Activated naive CD8-positive, alpha-beta T cell treated with anti-CD3 and anti-CD28 coated beads, Interleukin-2, amount 10 ng/mL, durations not matched to agents 7 days and 5 days (primary cell): ENCODE measurements at regions not wholly inside any gene's neighbourhood (a gene's known extent, or its start where the extent isn't known, plus 50 kb on each side); places are given as distances from the start of the nearest gene placed in this dataset.

Experiments used
- ATAC-seq: fragments of 150-1000 bp; cut with Tn5 transposase; one replicate; pipeline ENCODE4 v1.10.0; 2021; ENCODE audit warnings: low read depth, moderate library complexity
- POLR2A ChIA-PET: fragments of 350-600 bp; sonication (Branson Sonifier 250); formaldehyde crosslinking; loops from one replicate; lab custom pipeline; 2021; ENCODE audit warnings: antibody characterized with exemption; lab: Charles Lee
- DNase-seq: peaks from one replicate; pipeline ENCODE4 v3.0.0; 2021
- H3K27ac Mint-ChIP-seq: one replicate; pipeline ENCODE4 v1.8.0; 2022; ENCODE audit warnings: mild to moderate bottlenecking, mixed read lengths
- H3K27me3 Mint-ChIP-seq: one replicate; pipeline ENCODE4 v1.8.0; 2022; ENCODE audit warnings: mild to moderate bottlenecking, moderate library complexity, mixed read lengths
- H3K36me3 Mint-ChIP-seq: one replicate; pipeline ENCODE4 v1.8.0; 2021; ENCODE audit warnings: mild to moderate bottlenecking, mixed read lengths
- H3K4me1 Mint-ChIP-seq: one replicate; pipeline ENCODE4 v1.8.0; 2021; ENCODE audit warnings: mixed read lengths
- H3K4me3 Mint-ChIP-seq: one replicate; pipeline ENCODE4 v1.8.0; 2022; ENCODE audit warnings: mild to moderate bottlenecking, moderate library complexity, mixed read lengths
- H3K9me3 Mint-ChIP-seq: one replicate; pipeline ENCODE4 v1.8.0; 2021; ENCODE audit warnings: mixed read lengths

DNA sequence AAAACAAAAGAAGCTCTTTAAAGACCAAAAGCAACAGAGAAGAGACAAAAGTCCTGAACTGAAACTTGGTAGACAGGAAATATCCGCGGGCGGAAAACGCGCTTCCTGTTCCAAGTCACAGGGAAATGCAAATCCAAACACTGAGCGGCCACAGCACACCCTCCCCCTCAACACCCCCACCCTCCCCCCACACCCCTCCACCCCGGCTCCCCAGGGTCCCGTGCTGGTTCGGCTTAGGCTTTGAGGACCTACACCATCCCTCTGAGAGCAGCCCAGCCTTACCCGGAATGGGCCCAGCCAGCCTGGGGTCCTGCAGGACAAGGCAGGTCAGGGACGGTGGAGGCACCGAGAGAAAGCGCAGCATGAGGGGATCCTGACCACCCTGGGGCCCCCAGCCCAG, 160.4 kb downstream of the BRD1 start:
- POLR2A ChIA-PET, result no interaction called here
- ATAC-seq, result no peak

GRCh38 chr22:49666146-49666809, 161.4 kb downstream of the BRD1 start:
- POLR2A ChIA-PET, result interaction anchor here (0.8 kb wide), 1 partner anchor 10 kb away, joined by 3 read pairs; no protein-coding TSS in a partner anchor
- Mint-ChIP-seq H3K27ac (peak overlapping the region; percentile 82), H3K36me3 (no peaks in the 10 kb centered on the region), H3K4me3 (peak overlapping the region; percentile 76), H3K9me3 (no peaks in the 10 kb centered on the region), H3K4me1 (peaks cover 16% of the 10 kb centered on the region), H3K27me3 (peaks cover 23% of the 10 kb centered on the region)
- DNase-seq (no peak), ATAC-seq (no peak)

More for the DNA sequence above, 160.4 kb downstream of the BRD1 start:
- Mint-ChIP-seq H3K36me3 (no peaks in the 10 kb centered on the region), H3K27ac (peak overlapping the region; percentile 82), H3K4me1 (peaks cover 17% of the 10 kb centered on the region), H3K27me3 (peaks cover 31% of the 10 kb centered on the region), H3K4me3 (peak overlapping the region; percentile 76), H3K9me3 (no peaks in the 10 kb centered on the region)
- DNase-seq, result no peak

- H3K36me3 Mint-ChIP-seq, result no peaks in the 10 kb centered on the region
- no peak overlapping the region for H3K27ac Mint-ChIP-seq
- ATAC-seq (no peak), DNase-seq (peak; percentile 16)
- no peak overlapping the region for H3K4me3 Mint-ChIP-seq
- POLR2A ChIA-PET, result no interaction called here
- H3K27me3 Mint-ChIP-seq, result peaks cover 17% of the 10 kb centered on the region
- peaks cover 12% of the 10 kb centered on the region for H3K4me1 Mint-ChIP-seq
- H3K9me3 Mint-ChIP-seq, result no peaks in the 10 kb centered on the region
These were observed 162.8 kb downstream of the BRD1 start for GRCh38 chr22:49664891-49665290.

- Mint-ChIP-seq H3K4me1 (peaks cover 12% of the 10 kb centered on the region), H3K27ac (no peak overlapping the region), H3K36me3 (no peaks in the 10 kb centered on the region), H3K4me3 (no peak overlapping the region), H3K27me3 (peaks cover 15% of the 10 kb centered on the region), H3K9me3 (no peaks in the 10 kb centered on the region)
- ATAC-seq, result no peak
- DNase-seq, result peak; percentile 14
- POLR2A ChIA-PET, result no interaction called here
These were observed 163.2 kb downstream of the BRD1 start for GRCh38 chr22:49664371-49664881.

DNA sequence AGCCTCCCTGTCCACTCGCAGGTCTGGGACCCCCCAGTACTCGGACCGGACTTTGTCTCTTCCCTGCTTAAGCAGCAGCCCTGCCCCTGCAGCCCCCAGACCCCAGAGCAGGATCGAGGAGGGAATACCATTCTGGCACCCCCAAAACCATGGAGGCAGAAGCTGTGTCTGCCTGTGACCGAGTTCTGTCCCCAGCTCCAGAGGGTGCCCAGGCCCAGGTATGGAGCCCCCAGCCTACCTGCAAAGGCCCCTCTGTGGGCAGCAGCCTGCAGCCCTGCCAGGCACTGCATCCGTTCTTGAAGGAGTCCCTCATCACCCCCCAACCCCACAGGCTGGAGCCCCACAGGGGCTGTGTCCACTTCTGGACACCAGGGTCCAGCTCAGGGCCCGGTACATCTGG, 163.8 kb downstream of the BRD1 start:
- peaks cover 9% of the 10 kb centered on the region for H3K27me3 Mint-ChIP-seq
- H3K4me1 Mint-ChIP-seq, result peaks cover 12% of the 10 kb centered on the region
- no peaks in the 10 kb centered on the region for H3K9me3 Mint-ChIP-seq
- no peak for DNase-seq
- H3K27ac Mint-ChIP-seq, result no peak overlapping the region
- POLR2A ChIA-PET, result no interaction called here
- no peak overlapping the region for H3K4me3 Mint-ChIP-seq
- ATAC-seq, result no peak
- H3K36me3 Mint-ChIP-seq, result no peaks in the 10 kb centered on the region

GRCh38 chr22:49663311-49663711, 164.4 kb downstream of the BRD1 start:
- no peaks in the 10 kb centered on the region for H3K36me3 Mint-ChIP-seq
- H3K27me3 Mint-ChIP-seq, result peaks cover 6% of the 10 kb centered on the region
- POLR2A ChIA-PET, result no interaction called here
- H3K4me1 Mint-ChIP-seq, result peaks cover 14% of the 10 kb centered on the region
- no peak overlapping the region for H3K27ac Mint-ChIP-seq
- DNase-seq (no peak), ATAC-seq (no peak)
- no peak overlapping the region for H3K4me3 Mint-ChIP-seq
- no peaks in the 10 kb centered on the region for H3K9me3 Mint-ChIP-seq

DNA sequence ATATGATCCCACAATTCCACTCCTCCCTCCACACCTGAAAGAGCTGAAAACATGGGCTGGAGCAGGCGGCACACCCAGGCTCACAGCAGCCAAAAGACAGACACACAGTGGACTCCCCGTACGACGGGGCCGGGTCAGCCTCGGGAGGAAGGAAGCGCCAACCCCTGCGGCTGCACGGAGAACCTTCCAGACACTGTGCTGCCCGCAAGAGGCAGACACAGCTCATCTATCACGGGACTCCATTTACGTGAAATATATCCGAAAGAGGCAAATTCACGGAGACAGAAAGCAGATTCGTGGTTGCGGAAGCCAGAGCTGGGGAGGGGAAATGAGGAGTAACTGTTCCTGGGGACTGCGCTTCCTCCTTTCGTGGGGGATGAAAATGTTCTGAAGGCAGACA, 165.0 kb downstream of the BRD1 start:
- Mint-ChIP-seq H3K9me3 (no peaks in the 10 kb centered on the region), H3K4me1 (peaks cover 16% of the 10 kb centered on the region), H3K27ac (no peak overlapping the region), H3K36me3 (no peaks in the 10 kb centered on the region), H3K4me3 (no peak overlapping the region), H3K27me3 (peaks cover 6% of the 10 kb centered on the region)
- POLR2A ChIA-PET, result no interaction called here
- ATAC-seq (no peak), DNase-seq (no peak)

DNA sequence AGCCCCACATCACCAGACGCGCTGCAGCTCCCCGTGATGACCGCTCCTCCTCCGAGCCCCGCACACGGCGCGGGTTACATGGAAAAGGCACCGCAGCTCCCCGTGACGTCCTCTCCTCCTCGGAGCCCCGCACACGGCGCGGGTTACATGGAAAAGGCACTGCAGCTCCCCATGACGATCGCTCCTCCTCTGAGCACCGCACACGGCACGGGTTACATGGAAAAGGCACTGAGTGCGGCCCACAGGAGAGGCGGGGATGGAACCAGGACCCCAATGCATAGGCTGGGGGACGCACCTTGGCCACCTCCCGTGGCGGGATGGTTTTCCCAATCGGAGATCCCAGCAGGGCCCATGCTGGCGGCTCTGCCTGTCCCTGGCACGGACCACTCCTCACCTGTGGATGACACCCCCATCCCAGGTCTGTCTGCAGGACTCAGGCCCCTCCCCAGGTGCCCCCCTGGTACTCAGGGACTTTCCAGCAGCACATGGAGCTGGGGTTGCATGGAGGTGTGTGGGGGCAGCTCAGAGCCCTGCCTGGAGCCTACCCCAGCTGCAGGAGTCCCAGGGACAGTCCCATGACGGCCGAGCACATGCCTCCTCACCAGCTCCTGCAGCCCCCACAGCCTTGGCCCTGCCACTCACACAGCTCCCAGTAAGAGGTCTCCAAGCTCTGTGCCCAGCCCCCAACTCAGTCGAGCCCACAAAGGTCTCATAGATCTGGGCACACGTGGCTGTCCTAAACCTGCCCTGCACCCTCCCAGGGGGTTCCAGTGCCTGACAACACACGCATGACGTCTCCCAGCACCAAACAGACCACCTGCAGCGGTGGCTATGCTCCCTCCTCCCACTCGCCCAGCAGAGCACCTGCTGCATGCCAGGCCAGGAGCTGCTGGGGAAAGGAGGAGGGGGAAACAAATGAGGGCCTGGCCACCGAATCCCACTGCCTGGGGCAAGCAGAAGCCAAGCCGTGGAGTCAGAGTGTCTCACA, 166.6 kb downstream of the BRD1 start:
- peaks cover 10% of the 10 kb centered on the region for H3K4me1 Mint-ChIP-seq
- DNase-seq (no peak), ATAC-seq (no peak)
- no peaks in the 10 kb centered on the region for H3K9me3 Mint-ChIP-seq
- peaks cover 2% of the 10 kb centered on the region for H3K36me3 Mint-ChIP-seq
- no peak overlapping the region for H3K4me3 Mint-ChIP-seq
- H3K27me3 Mint-ChIP-seq, result peaks cover 3% of the 10 kb centered on the region
- POLR2A ChIA-PET, result no interaction called here
- H3K27ac Mint-ChIP-seq, result no peak overlapping the region

DNA sequence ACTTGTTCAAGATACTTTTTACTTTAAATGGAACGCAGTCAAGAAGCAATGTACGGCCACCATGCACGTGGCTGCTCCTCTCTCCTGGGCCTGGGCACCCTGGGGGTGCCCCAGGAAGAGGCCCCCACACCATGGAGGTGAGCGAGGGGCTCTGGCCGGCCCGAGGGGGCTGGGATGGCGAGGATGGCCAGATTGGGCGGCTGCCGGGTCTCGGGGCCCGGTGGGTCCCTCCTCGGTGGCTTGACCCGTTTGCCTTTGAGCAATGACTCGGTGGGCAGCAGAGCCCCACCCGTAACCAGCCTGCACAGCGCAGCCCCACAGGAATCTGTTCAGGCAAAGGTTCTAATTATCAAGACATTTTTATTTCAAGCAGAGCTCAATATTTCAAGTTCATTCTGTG, 167.4 kb downstream of the BRD1 start:
- Mint-ChIP-seq H3K4me1 (peaks cover 12% of the 10 kb centered on the region), H3K4me3 (no peak overlapping the region), H3K9me3 (no peaks in the 10 kb centered on the region), H3K27ac (no peak overlapping the region), H3K27me3 (no peaks in the 10 kb centered on the region), H3K36me3 (peaks cover 2% of the 10 kb centered on the region)
- DNase-seq (no peak), ATAC-seq (no peak)
- POLR2A ChIA-PET, result no interaction called here

DNA sequence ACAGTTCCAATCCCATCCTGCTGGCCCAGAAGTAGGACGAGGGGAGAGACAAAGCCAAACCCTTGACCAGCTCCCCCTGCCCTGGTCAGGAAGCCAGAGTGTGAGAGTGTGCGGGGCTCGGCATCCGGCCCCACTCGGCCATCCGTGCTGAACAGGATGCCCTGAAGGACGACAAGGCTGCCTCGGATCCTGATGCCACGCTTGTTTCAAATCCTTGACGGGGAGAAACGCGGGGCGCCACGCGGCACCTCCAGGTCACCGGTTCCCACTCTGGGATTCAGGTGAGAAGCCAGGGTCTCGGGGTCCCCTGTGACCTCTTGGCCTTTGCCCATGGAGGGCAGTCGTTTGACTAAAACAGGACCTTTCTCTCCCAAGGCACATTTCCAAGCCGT, 167.8 kb downstream of the BRD1 start:
- POLR2A ChIA-PET, result no interaction called here
- H3K36me3 Mint-ChIP-seq, result peaks cover 2% of the 10 kb centered on the region
- no peaks in the 10 kb centered on the region for H3K9me3 Mint-ChIP-seq
- DNase-seq (no peak), ATAC-seq (no peak)
- no peaks in the 10 kb centered on the region for H3K27me3 Mint-ChIP-seq
- H3K4me3 Mint-ChIP-seq, result no peak overlapping the region
- no peak overlapping the region for H3K27ac Mint-ChIP-seq
- H3K4me1 Mint-ChIP-seq, result peaks cover 13% of the 10 kb centered on the region

DNA sequence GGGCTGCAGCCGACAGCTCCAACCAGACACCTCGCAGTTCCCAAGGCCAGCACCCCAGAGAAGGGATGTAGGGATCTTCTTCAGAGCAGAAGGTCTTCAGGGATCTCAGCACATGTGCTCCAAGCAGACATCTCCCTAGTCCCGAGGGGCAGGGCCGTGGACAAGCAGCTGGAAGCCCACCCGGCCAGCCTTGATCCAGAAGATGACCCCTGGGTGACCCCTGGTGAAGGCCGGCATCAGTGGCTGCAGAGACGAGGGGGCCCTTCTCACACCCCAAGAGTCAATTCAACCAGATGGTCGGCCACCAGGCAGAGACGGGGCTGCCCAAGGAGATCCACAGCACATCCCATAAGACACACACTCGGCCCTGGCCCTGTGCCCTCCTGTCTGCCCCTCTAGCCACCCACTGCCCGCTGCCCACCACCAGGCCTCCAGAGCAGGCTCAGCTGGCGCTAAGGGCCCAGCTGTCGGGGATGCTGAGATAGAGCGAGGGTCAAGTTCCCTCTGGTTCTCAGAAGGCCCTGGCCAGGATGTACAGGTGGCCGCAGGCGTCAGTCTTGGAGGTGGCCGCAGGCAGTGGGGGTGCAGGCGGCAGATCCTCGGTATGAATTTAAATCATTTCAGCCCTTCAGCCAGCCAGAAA, 168.3 kb downstream of the BRD1 start:
- Mint-ChIP-seq H3K4me1 (peaks cover 17% of the 10 kb centered on the region), H3K27me3 (no peaks in the 10 kb centered on the region), H3K27ac (no peak overlapping the region), H3K36me3 (peaks cover 2% of the 10 kb centered on the region), H3K9me3 (no peaks in the 10 kb centered on the region), H3K4me3 (no peak overlapping the region)
- ATAC-seq, result no peak
- POLR2A ChIA-PET, result no interaction called here
- no peak for DNase-seq

GRCh38 chr22:49658902-49659280, 168.8 kb downstream of the BRD1 start:
- H3K4me1 Mint-ChIP-seq, result peaks cover 17% of the 10 kb centered on the region
- H3K27ac Mint-ChIP-seq, result no peak overlapping the region
- H3K4me3 Mint-ChIP-seq, result no peak overlapping the region
- H3K36me3 Mint-ChIP-seq, result peaks cover 5% of the 10 kb centered on the region
- no peaks in the 10 kb centered on the region for H3K9me3 Mint-ChIP-seq
- POLR2A ChIA-PET, result no interaction called here
- ATAC-seq (no peak), DNase-seq (no peak)
- no peaks in the 10 kb centered on the region for H3K27me3 Mint-ChIP-seq

- no peak for DNase-seq
- Mint-ChIP-seq H3K4me1 (peaks cover 17% of the 10 kb centered on the region), H3K36me3 (peaks cover 9% of the 10 kb centered on the region), H3K27ac (peak overlapping the region; percentile 72), H3K27me3 (no peaks in the 10 kb centered on the region), H3K4me3 (peak overlapping the region; percentile 86), H3K9me3 (no peaks in the 10 kb centered on the region)
- ATAC-seq, result no peak
- POLR2A ChIA-PET, result no interaction called here
These were observed 169.6 kb downstream of the BRD1 start for GRCh38 chr22:49657974-49658590.
